ENCODE measurements at regions not wholly inside any gene's neighbourhood (a gene's known extent, or its start where the extent isn't known, plus 50 kb on each side); places are given as distances from the start of the nearest gene placed in this dataset.

DNA sequence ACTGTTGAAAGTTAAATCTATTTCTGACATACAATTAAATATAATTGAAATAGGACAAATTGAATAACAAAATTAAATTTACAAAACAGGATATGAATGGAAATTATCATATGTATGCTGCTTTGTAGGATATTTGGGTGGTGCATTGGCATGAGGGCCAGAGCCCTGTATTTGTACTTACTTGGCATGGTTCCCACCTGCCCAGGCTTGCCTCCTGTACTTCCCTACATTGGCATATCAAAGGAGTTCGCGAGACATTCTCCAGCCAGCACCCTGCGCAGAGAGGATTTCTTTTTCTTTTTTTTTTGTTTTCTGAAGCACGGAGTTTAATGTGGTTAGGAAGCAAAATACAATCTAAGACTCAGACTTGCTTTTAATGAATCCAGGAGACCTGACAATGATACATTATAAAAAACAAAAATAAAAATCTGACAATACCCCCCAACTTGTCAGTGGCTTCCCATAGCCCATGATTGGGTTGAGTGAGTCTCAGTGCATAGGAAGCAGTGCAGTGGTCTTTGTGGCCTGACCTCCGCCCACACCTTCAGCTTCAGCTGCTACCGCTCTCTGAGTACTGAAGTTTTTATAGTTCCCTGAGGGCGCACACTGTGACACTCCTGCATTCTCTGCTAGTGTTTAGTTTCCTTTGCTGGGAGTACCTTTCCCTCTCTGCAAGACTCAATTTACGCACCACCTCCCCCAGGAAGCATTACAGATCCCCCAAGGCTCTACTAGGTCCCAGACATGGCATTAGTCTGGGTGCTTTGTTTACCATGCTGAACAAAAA is 440.8 kb downstream of the UTRN start:
- no peak overlapping the region for H3K4me3 ChIP-seq (ENCODE audit: low read depth, low read length)
- TF ChIP-seq, protein P1, sequence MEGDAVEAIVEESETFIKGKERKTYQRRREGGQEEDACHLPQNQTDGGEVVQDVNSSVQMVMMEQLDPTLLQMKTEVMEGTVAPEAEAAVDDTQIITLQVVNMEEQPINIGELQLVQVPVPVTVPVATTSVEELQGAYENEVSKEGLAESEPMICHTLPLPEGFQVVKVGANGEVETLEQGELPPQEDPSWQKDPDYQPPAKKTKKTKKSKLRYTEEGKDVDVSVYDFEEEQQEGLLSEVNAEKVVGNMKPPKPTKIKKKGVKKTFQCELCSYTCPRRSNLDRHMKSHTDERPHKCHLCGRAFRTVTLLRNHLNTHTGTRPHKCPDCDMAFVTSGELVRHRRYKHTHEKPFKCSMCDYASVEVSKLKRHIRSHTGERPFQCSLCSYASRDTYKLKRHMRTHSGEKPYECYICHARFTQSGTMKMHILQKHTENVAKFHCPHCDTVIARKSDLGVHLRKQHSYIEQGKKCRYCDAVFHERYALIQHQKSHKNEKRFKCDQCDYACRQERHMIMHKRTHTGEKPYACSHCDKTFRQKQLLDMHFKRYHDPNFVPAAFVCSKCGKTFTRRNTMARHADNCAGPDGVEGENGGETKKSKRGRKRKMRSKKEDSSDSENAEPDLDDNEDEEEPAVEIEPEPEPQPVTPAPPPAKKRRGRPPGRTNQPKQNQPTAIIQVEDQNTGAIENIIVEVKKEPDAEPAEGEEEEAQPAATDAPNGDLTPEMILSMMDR (IDR thresholded peaks at IDR 0.05; ENCODE audit: insufficient read depth, low read length) = no peak
- DNase-seq (ENCODE audit: low read depth) = no peak

DNA sequence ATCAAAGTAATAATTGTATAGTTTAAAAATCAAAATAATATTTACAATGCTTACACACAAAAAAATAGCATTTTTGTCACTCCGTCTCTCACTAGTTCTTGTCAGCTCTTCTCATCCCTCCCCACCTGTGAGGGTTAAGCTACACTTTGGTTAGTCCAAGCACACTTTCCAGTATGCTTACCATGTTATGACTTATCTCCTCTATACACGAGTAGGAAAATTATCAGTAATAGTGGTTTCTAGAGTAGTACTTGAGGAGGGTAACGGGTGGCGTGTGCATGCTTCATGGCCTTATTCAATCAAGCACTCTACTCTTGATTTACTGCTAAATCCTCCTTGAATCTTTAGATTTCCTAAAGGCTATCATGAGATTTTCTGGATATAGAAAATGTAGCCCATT is 443.7 kb downstream of the UTRN start:
- H3K4me3 ChIP-seq (ENCODE audit: low read depth, low read length) = no peak overlapping the region
- TF ChIP-seq, protein P1 (IDR thresholded peaks at IDR 0.05; ENCODE audit: insufficient read depth, low read length) = no peak
- DNase-seq (ENCODE audit: low read depth) = no peak

GRCh38 chr6:144729502-144729901 is 444.4 kb downstream of the UTRN start:
- DNase-seq (ENCODE audit: low read depth) = no peak
- no peak overlapping the region for H3K4me3 ChIP-seq (ENCODE audit: low read depth, low read length)
- TF ChIP-seq, protein P1 (IDR thresholded peaks at IDR 0.05; ENCODE audit: insufficient read depth, low read length) = no peak

- H3K4me3 ChIP-seq (ENCODE audit: low read depth, low read length) = no peak overlapping the region
- no peak for DNase-seq (ENCODE audit: low read depth)
- TF ChIP-seq, protein P1 (IDR thresholded peaks at IDR 0.05; ENCODE audit: insufficient read depth, low read length) = no peak
These were observed 445.0 kb downstream of the UTRN start for GRCh38 chr6:144730088-144730645.

GRCh38 chr6:144731229-144731628 is 446.1 kb downstream of the UTRN start:
- no peak for DNase-seq (ENCODE audit: low read depth)
- TF ChIP-seq, protein P1 (IDR thresholded peaks at IDR 0.05; ENCODE audit: insufficient read depth, low read length) = no peak

GRCh38 chr6:144736763-144737162 is 451.6 kb downstream of the UTRN start:
- no peak for DNase-seq (ENCODE audit: low read depth)
- TF ChIP-seq, protein P1 (IDR thresholded peaks at IDR 0.05; ENCODE audit: insufficient read depth, low read length) = no peak

More at GRCh38 chr6:144731229-144731628, 446.1 kb downstream of the UTRN start:
- H3K4me3 ChIP-seq (ENCODE audit: low read depth, low read length) = no peak overlapping the region

More at GRCh38 chr6:144736763-144737162, 451.6 kb downstream of the UTRN start:
- H3K4me3 ChIP-seq (ENCODE audit: low read depth, low read length) = no peak overlapping the region

Measured in fibroblast of the aortic adventitia (primary cell).